Adrenal gland (tissue), 9 donors: ENCODE measurements at regions not wholly inside any gene's neighbourhood (a gene's known extent, or its start where the extent isn't known, plus 50 kb on each side); places are given as distances from the start of the nearest gene placed in this dataset.

Experiments
- DNase-seq, 7 donors: peaks; one replicate each; pipeline ENCODE4 v3.0.0-alpha.2; 2019 to 2020
- H3K27ac ChIP-seq, 5 donors: fragments of 200-600 bp; sonication (generic) in 4 of 5; 1 replicate in 3 of 5; 2 replicates in 2 of 5; pipeline versions ENCODE4 v1.5.1 to v1.8.0; 2016 to 2020; ENCODE audit warnings: mild to moderate bottlenecking in 1 of 5
- H3K27me3 ChIP-seq: fragments of 200-600 bp; 2 replicates; pipeline ENCODE4 v1.8.0; 2021
- H3K36me3 ChIP-seq, 2 donors: fragments of 200-600 bp; replicated peaks in 1 of 2; 1 replicate in 1 of 2; 2 replicates in 1 of 2; pipeline versions ENCODE4 v1.5.1 to v1.8.0; 2018 to 2022
- H3K4me1 ChIP-seq, 2 donors: fragments of 200-600 bp; replicated peaks in 1 of 2; 1 replicate in 1 of 2; 2 replicates in 1 of 2; pipeline versions ENCODE4 v1.5.1 to v1.8.0; 2018 to 2021
- H3K4me3 ChIP-seq, 4 donors: fragments of 200-600 bp; sonication (generic) in 3 of 4; one replicate each; pipeline ENCODE4 v1.5.1; 2016 to 2018
- H3K9me3 ChIP-seq, 3 donors: fragments of 200-600 bp; sonication (generic) in 1 of 3; replicated peaks in 1 of 3; 1 replicate in 2 of 3; 2 replicates in 1 of 3; pipeline versions ENCODE4 v1.5.1 to v1.8.0; 2016 to 2021
- POLR2A ChIP-seq, 2 donors: fragments of 450-650 bp; IDR thresholded peaks; one replicate each; pipeline ENCODE4 v1.6.1; 2017; ENCODE audit warnings: antibody characterized with exemption in 2 of 2, mild to moderate bottlenecking in 2 of 2, moderate library complexity in 1 of 2
- WGBS, 4 donors: extraction: QIAGEN DNeasy Blood & Tissue Kit in 2 of 4; methylation state at CpG; one replicate each; pipeline versions ENCODE4 v1.1.5 to v1.1.7; 2013 to 2017; 5-methylcytosine and 5-hydroxymethylcytosine counted together
- intact Hi-C, 2 donors: fragments of 100-400 bp; cut with DNase I; formaldehyde crosslinking; loops; one replicate each; pipeline versions ENCODE4 v1.14.1 to v1.15.0; 2022 to 2023
- TF ChIP-seq, protein P1 (sequence below), 6 experiments: fragments of 450-650 bp in 4 of 6; fragments of 200-600 bp in 2 of 6; sonication (generic) in 1 of 6; IDR thresholded peaks; 1 replicate in 5 of 6; 2 replicates in 1 of 6; pipeline versions ENCODE4 v1.5.1 to v1.8.0; 2016 to 2021; ENCODE audit warnings: antibody characterized with exemption in 6 of 6, mild to moderate bottlenecking in 2 of 6, moderate library complexity in 1 of 6
- donor health status: healthy with polysubstance abuse.
- donor health status: Bipolar disorder and iron deficiency.
- donor health status: DM: yes; HTN: yes; CAD: no.
- donor health status: DM: no; HTN: no; CAD: no.
- donor health status: DM: no; HTN: no; CAD: no.

DNA sequence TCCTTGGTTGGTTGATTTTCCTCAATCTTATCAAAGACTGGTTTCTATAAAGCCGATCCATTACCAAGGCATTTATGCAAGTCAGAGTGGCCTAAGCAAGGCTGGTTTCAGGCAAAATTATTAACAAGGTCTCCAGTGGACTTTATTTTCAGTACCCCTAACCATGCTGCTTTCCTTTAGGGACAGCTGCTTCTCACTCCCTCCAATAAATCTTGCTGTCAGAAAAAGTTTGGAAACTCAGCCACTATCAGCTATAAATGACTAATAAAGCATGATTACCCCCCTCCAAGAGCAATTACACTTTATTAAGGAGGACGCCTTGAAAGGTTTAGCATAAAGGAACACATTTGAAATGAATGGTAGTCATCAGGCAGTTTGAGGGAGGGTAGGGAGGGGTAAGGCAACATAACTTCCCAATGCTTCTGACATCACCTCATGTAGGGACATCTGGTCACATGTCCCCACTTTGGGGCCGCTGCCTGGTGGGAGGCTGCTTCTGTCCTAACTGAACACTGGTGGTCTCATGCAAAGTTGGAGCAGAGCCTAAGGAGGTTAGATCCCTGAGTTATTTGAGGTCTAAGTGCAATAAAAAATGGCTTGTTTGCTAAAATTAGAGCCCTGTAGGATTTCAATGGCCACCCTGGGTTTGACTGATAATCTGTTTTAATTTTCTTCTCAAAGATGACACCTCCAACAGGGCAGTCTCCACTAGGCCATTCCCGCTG lies 58.0 kb upstream of the TMEM178A start:
- 89 to 93% (median 91%) methylated on average over 4 of the region's 4 CpGs for WGBS, 4 donors
- intact Hi-C loops: no loop called here
- Histone ChIP-seq H3K27me3 (no peaks in the 10 kb centered on the region), H3K36me3 (no peaks in the 10 kb centered on the region), H3K9me3 (no peaks in the 10 kb centered on the region), H3K4me3 (no peak overlapping the region), H3K4me1 (no peaks in the 10 kb centered on the region), H3K27ac (no peak overlapping the region)
- TF ChIP-seq, protein P1, sequence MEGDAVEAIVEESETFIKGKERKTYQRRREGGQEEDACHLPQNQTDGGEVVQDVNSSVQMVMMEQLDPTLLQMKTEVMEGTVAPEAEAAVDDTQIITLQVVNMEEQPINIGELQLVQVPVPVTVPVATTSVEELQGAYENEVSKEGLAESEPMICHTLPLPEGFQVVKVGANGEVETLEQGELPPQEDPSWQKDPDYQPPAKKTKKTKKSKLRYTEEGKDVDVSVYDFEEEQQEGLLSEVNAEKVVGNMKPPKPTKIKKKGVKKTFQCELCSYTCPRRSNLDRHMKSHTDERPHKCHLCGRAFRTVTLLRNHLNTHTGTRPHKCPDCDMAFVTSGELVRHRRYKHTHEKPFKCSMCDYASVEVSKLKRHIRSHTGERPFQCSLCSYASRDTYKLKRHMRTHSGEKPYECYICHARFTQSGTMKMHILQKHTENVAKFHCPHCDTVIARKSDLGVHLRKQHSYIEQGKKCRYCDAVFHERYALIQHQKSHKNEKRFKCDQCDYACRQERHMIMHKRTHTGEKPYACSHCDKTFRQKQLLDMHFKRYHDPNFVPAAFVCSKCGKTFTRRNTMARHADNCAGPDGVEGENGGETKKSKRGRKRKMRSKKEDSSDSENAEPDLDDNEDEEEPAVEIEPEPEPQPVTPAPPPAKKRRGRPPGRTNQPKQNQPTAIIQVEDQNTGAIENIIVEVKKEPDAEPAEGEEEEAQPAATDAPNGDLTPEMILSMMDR (IDR thresholded peaks at IDR 0.05): no peak
- no peak for TF ChIP-seq POLR2A (IDR thresholded peaks at IDR 0.05)
- no peak for DNase-seq

DNA sequence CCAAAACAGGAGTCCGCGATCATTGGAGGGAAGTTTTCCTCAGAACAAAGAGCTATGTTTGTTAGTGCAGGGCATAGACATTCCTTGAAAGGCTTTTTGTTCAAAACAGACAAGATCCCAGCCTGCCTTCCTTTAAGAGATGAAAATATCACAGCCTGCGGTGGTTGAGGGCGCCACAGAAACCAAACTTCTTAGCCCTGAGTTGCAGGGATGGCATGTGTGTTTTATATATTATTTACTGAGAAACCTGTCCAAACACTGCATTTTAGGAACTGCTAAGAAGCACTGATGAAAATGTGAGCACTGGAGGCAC lies 57.5 kb upstream of the TMEM178A start:
- Histone ChIP-seq H3K9me3 (no peaks in the 10 kb centered on the region), H3K4me3 (no peak overlapping the region), H3K27ac (no peak overlapping the region), H3K4me1 (no peaks in the 10 kb centered on the region), H3K27me3 (no peaks in the 10 kb centered on the region), H3K36me3 (no peaks in the 10 kb centered on the region)
- no peak for DNase-seq
- intact Hi-C loops: no loop called here
- 81 to 96% (median 91%) methylated on average over 4 of the region's 4 CpGs for WGBS, 4 donors
- TF ChIP-seq, protein P1 (IDR thresholded peaks at IDR 0.05): no peak
- no peak for TF ChIP-seq POLR2A (IDR thresholded peaks at IDR 0.05)

DNA sequence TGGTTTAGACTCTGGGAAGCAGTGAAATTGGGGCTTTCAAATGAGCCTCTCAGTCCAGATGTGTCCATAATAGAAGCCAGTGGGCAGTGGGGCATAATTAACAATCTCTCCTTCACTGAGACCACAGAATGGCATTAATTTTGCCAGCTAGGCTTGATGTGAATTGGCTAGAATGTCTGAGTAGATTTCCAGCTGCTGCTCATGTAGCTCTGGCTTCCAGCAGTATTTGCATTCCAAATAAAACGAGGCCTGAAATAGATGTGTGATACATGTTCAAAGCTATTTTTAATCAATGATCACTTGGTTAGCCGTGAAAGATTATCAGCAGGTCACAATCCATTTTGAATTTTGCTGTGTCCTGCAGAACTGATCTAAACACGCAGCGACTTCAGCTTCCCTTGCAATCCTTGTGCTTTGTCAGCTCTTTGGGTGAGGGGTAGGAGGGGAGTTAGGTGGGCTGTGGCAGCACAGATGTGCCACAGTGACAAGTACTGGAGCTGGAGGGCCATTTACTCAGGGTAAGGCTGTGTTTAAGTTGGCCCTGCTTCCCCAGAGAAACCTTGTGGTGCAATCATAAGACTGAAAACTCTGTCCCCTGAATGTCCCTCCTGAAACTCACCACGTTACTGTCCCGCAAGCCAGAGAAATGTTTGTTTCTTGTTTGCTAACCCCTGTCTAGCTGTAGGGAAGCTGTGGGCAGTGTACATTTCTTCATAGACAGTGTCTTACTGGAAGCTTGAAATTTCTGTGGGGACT lies 56.9 kb upstream of the TMEM178A start:
- Histone ChIP-seq H3K4me1 (no peaks in the 10 kb centered on the region), H3K4me3 (no peak overlapping the region), H3K27me3 (no peaks in the 10 kb centered on the region), H3K36me3 (no peaks in the 10 kb centered on the region), H3K27ac (no peak overlapping the region), H3K9me3 (no peaks in the 10 kb centered on the region)
- 58 to 76% (median 61%) methylated on average over 5 to 6 of the region's 6 CpGs for WGBS, 4 donors
- intact Hi-C loops: no loop called here
- no peak for DNase-seq
- no peak for TF ChIP-seq POLR2A (IDR thresholded peaks at IDR 0.05)
- TF ChIP-seq, protein P1 (IDR thresholded peaks at IDR 0.05): no peak

DNA sequence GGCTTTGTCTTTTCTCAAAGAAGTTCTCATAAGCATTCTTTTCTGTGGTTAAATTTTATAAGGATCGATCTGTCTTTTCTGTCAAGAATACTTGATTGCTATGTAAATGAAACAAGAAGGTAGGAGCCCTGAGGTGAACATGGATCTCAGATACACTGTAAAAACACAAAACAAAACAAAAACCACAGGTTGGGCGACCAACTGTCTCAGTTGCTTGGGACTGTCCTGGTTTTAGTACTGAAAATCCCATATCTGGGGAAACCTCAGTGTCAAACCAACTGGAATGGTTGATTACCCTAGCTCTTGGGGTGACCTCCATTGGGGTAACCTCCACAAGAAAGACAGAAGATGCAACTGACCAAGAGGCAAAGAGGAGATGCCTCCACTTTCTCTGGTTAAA lies 55.8 kb upstream of the TMEM178A start:
- Histone ChIP-seq H3K9me3 (no peaks in the 10 kb centered on the region), H3K27me3 (no peaks in the 10 kb centered on the region), H3K4me1 (no peaks in the 10 kb centered on the region), H3K27ac (no peak overlapping the region), H3K36me3 (no peaks in the 10 kb centered on the region), H3K4me3 (no peak overlapping the region)
- intact Hi-C loops: no loop called here
- TF ChIP-seq, protein P1 (IDR thresholded peaks at IDR 0.05): no peak
- TF ChIP-seq POLR2A (IDR thresholded peaks at IDR 0.05): no peak
- 90 to 96% (median 93%) methylated on average over 2 of the region's 2 CpGs for WGBS, 4 donors
- DNase-seq: no peak
